Femur (tissue), 1 donor: ENCODE measurements at regions not wholly inside any gene's neighbourhood (a gene's known extent, or its start where the extent isn't known, plus 50 kb on each side); places are given as distances from the start of the nearest gene placed in this dataset.
"Not testable (repeated sequence)": the region's sequence is repeated elsewhere in the genome, so short reads cannot be mapped to it uniquely, and the experiment has no call there.

Experiments
- DNase-seq: peaks from one replicate; pipeline ENCODE4 v3.0.0-alpha.2; 2017

DNA sequence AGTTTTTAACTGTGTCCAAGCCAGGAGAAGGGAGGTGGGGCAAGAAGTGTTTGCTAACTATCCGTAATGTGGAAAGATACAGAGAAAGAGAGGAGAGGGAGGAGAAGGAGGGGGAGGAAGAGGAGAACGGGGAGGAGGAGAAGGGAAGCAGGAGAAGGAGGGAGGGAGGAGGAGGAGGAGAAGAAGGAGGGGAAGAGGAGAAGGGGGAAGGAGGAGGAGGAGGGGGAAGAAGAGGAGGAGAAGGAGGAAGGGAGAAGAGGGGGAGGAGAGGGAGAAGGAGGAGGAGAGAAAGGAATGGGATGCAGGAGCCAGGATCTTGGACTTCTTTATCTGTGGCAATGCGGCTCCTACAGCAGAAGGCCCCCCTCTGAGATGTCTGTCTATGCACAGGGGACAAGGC lies 510.3 kb upstream of the CCDC196 start:
- DNase-seq: no peak

DNA sequence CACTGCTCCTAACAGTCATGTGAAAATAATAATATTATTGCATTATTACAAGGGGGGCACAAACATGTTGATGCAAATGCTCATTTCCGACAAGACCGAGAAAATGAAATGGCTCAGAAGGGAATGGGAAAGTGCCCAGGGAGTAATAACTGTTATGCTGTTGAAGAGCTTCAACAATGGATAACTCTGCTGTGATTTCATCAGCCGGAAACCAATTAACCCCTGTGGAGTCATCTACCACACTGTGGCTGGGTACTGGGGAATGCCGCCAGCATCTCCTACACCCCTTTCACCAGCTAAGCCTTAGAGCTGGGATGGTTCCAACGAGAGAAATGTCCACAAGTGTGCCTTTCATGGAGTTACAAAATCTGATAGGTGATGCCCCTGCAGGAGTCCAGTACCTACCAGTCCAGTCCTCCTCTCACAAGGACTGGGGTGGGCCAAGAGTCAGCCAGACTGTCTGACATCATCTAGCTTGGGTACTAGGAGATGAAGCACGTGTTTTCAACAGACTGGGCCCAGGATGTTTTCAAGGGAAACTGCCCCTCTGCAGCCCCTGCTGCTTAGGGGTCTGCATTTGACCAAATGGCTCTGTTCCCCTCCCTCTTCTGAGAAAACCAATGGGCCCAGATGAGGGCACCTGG lies 509.3 kb upstream of the CCDC196 start:
- no peak for DNase-seq

GRCh38 chr14:65981192-65981843 lies 504.9 kb upstream of the CCDC196 start:
- DNase-seq: no peak

DNA sequence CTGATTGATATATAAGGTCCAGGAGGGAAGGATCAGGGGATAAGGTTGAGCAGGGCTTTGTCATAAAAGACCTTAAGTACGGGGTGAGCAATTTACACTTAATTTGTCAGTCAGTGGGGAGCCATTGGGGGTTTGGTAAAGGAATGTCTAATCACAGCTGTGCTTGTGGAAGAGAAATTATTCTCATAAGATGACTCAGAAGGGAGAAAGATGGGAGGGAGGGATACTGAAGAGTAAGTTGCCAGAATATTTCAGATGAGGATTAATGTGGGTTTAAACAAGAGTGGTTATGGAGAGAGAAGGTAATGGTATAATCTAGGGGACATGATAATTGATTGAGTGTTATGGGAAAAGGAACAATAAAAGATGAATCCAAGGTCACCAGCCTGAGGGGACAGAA lies 500.1 kb upstream of the CCDC196 start:
- no peak for DNase-seq

DNA sequence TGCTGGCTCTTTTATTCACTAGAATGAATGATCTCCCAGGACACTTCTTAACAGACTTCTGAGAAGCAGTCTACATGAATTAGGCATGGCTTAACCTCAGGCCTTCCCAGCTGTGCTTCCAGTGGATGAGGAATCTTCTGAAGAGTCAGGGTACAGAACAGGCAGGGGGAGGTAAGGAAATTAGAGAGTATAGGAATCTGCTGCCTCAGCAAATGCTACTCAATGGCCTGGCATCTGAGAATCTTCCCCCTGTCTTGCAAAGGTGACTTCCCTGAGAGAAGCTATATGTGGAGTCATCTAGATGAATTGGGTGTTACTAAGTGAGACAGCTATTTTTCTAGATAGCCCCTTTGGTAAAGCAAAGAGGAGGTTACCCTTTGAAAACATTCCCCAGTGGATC lies 496.2 kb upstream of the CCDC196 start:
- DNase-seq: no peak

- no peak for DNase-seq
These were observed 495.1 kb upstream of the CCDC196 start for GRCh38 chr14:65991104-65991503.

- DNase-seq: not testable (repeated sequence)
These were observed 494.2 kb upstream of the CCDC196 start for GRCh38 chr14:65991935-65992334.

DNA sequence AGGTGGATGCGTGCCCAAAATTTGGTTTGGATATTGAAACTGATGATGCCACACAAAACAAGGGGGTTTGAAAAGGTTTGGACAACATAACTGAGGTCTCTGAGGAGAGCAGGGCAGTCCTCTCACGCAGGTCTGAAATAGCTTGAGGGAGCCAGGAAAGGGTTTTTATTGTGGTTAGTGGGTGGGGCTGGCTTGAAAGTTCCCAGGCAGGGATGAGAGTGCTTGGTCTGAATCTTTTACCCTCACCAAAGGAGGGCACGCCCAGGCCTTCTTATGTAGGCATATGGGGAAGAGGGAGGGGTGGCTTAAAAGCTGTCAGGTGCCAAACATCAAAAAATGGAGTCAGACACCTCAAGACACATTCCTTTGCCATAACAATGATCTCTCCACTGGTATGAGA lies 493.1 kb upstream of the CCDC196 start:
- no peak for DNase-seq

- DNase-seq: no peak
These were observed 492.2 kb upstream of the CCDC196 start for GRCh38 chr14:65993996-65994395.

DNA sequence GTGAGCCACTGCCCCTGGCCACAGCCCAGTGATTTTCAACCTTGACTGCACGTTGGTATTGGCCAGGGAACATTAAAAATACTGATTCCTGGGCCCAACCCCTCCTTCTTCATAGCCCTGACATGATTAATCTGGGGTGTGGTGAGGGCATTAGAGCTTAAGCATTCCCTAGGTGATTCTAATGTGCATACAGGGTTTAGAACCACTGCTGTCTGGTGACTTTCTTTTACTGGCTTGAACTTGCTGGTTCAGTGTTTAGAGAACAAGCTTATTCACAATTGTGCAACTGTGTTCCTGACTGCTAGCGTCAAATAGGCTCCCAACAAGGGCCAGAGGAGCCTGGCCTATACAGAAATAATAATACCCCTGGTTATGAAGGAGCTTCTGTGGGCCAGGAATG lies 488.8 kb upstream of the CCDC196 start:
- no peak for DNase-seq

- no peak for DNase-seq
These were observed 486.3 kb upstream of the CCDC196 start for GRCh38 chr14:65999865-66000264.

DNA sequence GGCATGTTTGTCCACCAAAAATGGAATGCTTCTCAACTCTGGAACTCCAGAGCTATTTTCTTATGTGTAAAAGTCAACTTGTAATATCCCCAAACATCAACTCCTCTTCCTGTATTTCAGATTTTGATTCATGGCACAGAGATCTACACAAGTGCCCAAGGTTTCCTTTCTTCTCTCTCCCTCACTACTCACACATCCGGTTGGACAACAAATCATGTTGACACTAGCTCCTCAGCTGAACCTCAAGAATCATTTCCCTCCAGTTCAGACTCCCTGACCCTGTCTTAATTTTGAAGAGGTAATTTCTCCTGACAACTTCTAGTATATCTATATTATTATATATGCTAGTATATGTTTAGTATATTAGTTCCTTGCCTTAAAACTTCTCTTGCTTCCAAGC lies 485.4 kb upstream of the CCDC196 start:
- DNase-seq: no peak

DNA sequence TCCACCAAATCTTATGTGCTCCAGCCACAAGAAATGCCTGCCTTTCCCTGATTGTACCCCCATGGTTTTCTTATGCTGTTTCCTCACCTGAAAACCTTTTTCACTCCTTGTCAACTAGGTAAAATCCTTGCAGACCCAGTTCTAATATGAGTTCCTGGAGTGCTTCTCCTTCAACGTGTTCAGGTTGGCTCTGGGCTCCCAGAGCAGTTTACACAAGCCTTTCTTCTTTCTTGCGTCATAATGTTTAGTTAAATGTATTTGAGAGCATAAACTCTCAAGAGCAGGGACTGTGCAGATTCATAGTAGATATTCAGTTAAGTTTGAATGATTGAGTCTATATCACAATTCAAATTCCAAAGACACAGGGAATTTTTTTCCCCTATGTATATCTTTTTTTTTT lies 484.8 kb upstream of the CCDC196 start:
- no peak for DNase-seq

DNA sequence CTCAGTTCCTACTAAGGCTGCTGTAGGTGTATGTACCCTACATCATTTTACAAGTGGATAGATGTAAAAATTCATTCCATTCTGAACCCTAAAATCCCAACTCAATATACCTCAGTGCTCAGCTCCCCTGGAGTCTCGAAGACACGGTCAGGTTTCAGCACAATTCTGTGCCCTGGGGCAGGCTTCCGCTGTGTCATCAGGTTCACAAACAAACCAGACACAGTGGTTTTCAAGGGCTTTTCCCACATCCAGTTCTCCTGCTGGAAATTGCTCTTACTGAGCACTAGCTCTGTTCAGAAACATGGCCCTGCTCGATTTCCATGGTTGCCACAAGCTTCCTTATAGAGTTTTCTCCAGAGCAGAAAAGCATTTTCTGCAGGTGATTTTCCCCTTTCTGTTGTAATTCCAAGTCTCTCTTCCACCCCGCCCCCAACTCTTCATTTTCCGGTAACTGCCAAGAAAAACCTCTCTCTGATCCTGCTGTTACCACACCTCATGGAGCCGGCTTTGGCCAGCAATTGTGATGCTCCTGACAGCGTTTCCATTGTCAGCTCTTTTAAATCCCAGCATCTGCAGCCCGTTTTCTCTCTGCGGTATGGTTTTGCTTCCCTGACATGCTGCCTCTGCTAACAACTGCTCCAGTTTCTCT lies 483.0 kb upstream of the CCDC196 start:
- no peak for DNase-seq

GRCh38 chr14:66005900-66006434 lies 480.2 kb upstream of the CCDC196 start:
- DNase-seq: no peak

DNA sequence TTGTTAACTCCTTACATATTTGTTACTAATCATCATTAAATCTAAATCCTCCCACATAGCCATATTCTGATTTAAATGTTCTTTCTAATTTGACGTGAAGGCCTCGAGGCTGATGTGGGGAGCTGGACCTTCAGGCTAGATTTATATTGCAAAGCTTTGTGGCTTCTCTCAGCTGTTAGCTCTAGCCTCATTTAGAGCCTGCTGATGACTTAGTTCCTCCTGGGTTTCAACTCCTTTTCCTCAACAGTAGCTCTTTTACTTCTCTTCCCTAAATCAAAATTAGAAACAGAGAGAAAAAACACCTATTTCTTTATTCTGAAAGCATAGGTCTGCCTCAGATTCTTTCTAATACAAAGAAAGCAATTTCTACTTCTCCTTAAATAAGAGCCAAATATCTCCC lies 477.5 kb upstream of the CCDC196 start:
- DNase-seq: no peak

GRCh38 chr14:66009089-66009488 lies 477.1 kb upstream of the CCDC196 start:
- DNase-seq: no peak

DNA sequence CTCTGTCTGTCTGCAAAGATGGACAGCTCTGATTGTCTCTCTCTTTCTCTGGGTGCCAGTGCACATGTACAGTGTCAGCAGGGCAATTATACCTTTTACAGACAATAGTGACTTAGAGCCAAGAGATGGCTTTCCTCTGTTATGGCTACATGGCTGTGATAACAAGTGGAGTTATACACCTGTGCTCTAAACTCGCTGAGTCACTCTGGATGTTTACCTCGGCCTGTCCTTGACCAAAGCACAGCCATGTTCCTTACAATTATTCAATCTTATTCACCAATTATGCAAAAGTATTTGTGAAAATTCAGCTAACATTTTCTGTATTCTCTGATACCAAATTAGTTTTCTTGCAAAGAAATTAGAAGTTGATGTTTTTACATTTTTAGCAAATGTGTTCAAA lies 475.5 kb upstream of the CCDC196 start:
- DNase-seq: no peak

GRCh38 chr14:66011855-66012254 lies 474.3 kb upstream of the CCDC196 start:
- DNase-seq: no peak

DNA sequence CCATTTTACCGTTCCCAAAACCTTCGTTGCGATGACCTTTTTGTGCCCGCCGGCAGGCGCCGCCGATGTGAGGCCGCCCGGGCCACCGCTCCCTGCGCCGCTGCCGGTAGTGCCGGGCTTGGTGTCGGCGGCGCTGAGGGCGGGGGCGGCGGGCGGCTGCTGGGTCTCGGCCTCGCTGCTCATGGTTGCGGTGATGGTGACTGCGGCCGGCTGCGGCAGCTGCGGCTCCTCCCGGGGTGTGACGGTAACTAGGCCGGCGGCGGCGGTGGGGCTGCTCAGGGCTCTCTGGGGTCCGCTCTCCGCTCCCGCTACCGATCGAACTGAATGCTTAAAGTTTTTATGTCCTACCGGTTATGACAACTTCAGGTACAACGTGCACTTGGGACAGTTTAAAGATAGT lies 472.6 kb upstream of the CCDC196 start:
- not testable (repeated sequence) for DNase-seq

GRCh38 chr14:66015071-66015780 lies 470.9 kb upstream of the CCDC196 start:
- DNase-seq: no peak

GRCh38 chr14:66017927-66018326 lies 468.2 kb upstream of the CCDC196 start:
- DNase-seq: no peak

DNA sequence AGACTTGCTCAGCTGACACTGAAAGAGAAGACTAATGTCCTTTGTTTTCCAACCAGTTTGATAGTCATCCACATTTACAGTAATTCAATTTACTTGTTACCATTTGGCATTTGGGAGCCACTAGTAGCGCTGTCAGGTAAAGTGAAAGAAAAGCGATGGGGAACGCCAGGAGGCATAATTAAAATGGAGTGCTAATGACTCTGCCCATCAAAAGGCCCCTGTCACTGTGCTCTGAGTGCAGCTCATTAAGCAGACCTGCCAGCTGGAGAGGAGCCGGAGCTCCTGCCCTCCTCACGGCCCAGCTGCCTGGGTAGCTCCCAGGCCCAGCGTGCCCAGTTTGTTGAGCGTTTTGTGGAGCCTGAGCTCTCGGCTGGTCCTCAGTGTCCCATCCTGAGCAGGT lies 463.6 kb upstream of the CCDC196 start:
- DNase-seq: no peak

DNA sequence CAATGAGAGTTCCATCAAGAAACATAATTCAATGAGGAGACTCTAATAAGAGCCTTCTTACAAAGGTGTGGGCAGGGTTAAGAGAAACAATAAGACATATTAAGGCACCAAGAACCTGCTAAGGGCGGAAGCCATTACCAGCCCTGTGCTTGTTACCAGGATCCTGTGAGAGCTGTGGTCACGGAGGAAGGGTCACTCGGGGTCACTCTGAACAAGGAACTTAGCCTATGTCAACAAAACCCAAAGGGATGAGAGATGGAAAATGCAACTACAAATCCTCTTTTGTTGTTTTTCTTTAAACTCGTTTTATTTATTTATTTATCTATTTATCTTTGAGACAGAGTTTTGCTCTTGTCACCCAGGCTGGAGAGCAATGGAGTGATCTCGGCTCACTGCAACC lies 460.4 kb upstream of the CCDC196 start:
- no peak for DNase-seq
